NCI-H345 treated with DMSO at 0.1 percent for 48 hours (cell line): ENCODE measurements at regions not wholly inside any gene's neighbourhood (a gene's known extent, or its start where the extent isn't known, plus 50 kb on each side); places are given as distances from the start of the nearest gene placed in this dataset.
"Not testable (repeated sequence)": the region's sequence is repeated elsewhere in the genome, so short reads cannot be mapped to it uniquely, and the experiment has no call there.

Experiments used
- DNase-seq: peaks from one replicate; lab custom pipeline; 2025; ENCODE audit not compliant: unreplicated experiment; lab: John Stamatoyannopoulos, UW

DNA sequence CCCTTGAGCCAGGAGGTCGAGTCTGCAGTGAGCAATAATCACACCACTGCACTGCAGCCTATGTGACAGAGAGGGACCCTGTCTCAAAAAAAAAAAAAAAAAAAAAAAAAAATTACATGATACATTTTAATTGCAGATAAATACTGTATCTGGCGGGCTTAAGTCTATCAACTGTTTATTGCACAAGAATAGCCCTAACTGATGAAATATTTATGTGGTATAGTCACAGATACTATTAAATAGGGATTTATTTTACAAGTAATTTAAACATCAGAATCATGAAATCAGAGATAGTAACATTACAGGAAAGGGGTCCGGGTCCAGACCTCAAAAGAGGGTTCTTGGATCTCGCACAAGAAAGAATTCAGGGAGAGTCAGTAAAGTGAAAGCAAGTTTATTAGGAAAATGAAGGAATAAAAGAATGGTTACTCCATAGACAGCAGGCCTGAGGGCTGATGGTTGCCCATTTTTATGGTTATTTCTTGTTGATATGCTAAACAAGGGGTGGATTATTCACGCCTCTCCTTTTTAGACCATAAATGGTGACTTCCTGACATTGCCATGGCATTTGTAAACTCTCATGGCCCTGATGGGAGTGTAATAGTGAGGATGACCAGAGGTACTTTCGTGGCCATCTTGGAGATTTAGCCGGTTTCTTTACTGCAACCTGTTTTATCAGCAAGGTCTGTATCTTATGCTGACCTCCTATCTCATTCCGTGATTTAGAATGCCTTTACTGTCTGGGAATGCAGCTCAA, 166.6 kb downstream of the PMAIP1 start:
- no peak for DNase-seq

DNA sequence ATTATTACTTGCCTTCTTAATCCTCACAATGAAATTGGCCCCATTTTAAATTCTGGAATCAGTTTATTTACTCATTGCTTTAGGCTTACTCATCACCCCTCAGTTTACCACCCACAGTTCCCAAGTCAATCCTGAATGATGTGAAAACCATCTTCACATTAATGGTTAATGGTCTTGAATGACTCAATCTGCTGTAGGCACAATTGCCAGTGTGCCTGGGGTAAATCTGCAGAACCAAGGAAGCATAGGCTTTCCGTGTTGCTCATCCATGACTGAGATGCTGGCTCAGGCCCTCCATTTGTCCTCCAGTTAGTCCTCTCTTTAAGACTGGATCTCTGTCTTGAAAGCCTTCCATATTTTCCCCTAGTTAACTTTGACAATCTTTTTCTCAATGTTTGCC, 164.5 kb downstream of the PMAIP1 start:
- DNase-seq: no peak

DNA sequence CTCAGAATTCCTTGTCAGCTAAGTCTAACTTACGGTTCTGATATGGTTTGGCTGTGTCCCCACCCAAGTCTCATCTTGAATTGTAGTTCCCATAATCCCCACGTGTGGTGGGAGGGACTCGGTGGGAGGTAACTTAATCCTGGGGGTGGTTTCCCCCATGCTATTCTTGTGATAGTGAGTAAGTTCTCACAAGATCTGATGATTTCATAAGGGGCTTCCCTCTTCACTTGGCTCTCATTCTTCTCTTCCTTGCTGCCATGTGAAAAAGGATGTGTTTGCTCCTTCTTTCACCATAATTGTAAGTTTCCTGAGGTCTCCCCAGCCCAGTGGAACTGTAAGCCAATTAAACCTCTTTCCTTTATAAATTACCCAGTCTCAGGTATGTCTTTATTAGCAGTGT, 163.0 kb downstream of the PMAIP1 start:
- not testable (repeated sequence) for DNase-seq

DNA sequence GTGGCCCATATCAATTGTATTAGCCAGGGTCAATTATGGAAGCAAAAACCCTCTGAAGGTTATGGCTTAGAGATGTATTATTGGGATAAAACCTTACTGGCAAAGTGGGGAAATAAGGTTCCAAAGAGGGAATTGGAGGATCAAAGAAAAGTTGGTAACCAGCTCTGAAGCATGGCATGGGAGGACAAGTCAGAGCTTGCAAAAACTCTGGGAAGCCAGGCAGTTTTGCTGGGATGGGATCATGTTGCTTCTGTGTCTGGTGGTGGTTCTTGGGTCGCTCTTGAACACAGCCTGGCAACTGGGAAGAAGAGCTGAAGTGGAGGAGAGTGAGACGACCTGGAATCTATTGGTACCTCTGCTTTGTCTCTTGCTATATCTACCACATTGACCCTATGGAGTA, 162.6 kb downstream of the PMAIP1 start:
- no peak for DNase-seq

DNA sequence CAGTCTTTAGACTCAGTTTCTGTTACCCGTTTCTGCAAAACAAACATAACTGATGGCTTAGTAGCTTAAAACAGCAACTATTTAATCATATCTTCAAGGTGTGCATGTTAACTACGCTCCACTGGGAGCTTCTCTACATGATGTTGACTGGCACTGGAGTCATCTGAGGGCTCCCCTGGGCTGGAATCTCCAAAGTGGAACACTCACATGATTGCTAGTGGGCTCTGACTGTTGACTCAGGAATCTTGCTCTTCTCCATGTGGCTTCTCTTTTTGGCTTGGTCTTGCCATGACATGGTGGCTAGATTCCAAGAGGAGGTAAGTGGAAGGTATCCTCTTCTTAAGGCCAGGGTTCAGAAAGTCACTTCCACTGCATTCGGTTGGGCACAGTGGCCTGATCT, 160.8 kb downstream of the PMAIP1 start:
- no peak for DNase-seq

- no peak for DNase-seq
Measured at GRCh38 chr18:60060026-60060425, 160.2 kb downstream of the PMAIP1 start.

DNA sequence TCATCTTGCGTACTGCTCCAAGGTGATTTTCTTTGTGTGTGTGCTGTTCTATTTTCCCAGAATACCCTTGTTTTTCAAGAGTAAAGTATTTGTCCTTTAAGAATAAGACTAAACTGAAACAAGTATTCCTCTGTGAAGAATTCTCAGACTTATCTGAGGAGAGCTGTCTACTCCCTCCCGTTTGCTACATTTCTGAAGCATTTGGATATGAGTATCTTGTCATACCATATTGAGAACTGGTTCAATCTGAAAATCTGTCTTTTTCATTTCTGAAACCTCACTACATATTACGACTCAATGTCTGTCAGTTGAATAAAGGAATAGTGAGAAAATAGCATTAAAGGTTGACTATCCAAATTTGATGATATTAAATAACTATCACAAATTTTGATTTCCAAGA, 159.4 kb downstream of the PMAIP1 start:
- DNase-seq: no peak

- DNase-seq: no peak
Measured at GRCh38 chr18:60053747-60054304, 154.0 kb downstream of the PMAIP1 start.

DNA sequence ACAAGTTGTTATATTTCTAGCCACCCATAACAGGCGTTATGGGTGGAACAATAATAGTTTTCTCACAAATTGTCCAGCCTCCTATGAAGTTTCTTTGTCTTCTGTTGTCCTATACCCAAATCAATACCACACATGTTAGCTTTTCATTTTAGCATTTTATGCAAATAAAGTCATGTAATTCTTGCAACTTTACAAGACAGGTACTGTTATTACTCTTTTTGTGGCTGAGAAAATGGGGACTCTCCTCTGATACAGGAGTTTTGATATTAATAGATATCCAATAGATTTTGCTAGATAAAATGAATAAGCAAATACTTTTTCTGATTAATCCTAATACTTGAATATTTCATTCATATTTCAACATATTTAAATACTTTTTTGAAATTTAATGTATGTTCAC, 151.0 kb downstream of the PMAIP1 start:
- no peak for DNase-seq

GRCh38 chr18:60049172-60049571, 149.4 kb downstream of the PMAIP1 start:
- no peak for DNase-seq

DNA sequence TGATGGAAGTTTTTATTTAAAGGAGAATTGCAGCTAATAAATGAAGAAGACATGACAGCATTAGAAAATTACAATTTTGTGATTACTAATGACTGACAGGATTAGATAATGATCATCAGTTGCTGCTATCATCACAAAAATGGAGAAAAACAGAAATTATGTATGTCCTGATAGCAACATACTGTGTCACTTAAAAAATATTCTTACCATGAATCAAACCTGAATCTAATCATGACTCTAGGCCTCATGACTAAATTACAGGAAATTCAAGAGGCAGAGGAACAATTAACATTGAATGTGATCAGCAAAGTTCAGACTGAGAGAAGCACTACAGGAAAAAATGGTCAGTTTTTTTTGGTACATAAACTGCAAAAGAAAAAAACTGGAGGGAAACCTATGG, 147.8 kb downstream of the PMAIP1 start:
- no peak for DNase-seq

DNA sequence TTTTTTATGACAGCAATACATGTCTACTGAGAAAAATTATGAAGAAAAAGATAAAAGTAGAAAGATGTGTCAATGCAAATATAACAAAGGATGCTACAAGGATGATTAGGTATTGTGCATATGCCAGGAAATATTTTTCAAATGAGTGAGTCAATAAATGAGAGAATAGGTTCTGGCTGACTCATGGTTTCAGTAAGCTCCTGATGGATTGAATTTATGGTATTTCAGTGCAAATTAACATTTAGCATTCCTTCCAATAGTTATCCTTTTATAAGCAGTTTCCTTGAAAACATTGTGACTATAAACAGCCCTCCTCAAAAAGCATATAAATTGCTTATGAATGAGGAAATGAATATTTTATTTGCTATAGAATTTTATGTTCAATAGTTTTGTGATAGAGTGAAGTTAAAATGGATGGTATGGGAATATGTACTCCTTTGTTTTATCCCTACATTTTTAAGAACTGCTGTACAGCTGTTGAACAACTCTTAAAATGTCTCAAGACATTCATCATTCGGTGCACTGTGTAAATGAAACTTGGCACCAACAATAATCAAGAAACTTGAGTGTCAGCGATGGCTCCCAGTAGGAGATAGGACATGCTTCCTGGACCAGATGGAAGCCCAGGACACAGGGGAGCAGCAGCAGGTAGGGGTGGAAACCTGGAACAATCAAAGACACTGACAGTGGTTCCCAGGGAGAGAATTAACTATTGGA, 144.7 kb downstream of the PMAIP1 start:
- DNase-seq: no peak

- no peak for DNase-seq
Measured at GRCh38 chr18:60040971-60041370, 141.2 kb downstream of the PMAIP1 start.

DNA sequence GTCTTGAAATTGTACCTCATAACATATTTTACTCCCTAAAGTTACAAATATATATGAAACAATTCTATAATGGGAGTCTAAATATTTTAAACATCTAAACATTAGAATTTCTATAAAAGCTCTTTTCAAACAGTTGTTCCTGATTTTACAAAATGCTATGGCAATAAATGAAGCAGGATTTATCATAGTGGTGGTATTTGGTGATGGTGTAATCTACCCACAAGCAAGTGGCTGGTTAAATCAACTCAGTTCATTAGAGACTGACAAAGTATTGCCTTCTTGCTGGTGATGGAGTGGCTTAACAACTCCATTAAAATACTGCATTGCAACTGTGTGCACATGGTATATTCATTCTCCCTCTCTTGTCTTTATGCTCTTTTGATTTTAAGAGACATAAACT, 138.9 kb downstream of the PMAIP1 start:
- DNase-seq: no peak

- DNase-seq: no peak
Measured at GRCh38 chr18:60027397-60027796, 127.6 kb downstream of the PMAIP1 start.

- DNase-seq: no peak
Measured at GRCh38 chr18:60024857-60025256, 125.1 kb downstream of the PMAIP1 start.

DNA sequence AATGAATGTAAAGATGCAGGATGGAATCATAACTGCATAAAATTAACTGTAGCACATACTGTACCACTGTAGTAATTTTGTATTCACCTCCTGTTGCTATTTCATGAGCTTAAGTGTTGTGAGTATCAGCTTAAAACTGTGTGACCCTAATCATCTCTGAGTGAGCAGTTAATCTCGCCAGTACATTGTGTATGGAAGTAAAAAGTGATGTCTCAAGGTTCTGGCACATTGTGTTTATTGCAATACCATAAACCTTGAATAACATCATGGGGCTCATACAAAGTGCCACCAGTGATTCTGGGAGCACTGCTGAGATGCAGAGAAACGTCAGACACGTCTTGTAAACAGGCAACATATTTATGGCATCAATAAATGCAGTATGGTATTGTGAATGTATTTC, 124.5 kb downstream of the PMAIP1 start:
- DNase-seq: no peak

DNA sequence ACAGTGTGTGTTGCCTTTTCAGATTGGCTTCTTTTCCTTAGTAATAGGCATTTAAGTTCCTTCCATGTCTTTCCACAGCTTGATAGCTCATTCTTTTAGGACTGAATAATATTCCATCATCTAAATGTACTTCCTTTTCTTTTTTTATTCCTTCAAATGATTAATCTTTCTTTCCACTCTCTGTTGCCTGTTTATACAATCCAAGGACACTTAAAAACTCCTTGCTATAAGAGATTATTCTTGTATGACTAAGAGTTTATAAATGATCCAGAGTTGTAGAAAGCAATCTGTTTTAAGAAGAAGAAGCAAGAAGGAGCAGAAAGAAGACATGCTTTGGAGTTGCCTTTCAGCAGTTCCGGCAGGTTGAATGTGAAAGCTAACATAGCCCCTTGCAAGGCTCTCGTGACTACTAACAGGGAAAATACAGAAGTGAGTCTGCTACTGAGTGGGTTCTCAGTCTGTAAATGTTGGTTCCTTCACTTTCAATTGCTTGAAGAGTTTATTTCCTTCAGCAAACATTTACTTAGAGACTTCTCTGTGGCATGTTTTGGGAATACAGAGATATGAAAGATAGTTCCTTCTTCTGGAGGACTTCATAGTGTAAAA, 123.0 kb downstream of the PMAIP1 start:
- DNase-seq: no peak

- DNase-seq: no peak
Measured at GRCh38 chr18:60021556-60021955, 121.8 kb downstream of the PMAIP1 start.

GRCh38 chr18:60020107-60020925, 120.5 kb downstream of the PMAIP1 start:
- no peak for DNase-seq

DNA sequence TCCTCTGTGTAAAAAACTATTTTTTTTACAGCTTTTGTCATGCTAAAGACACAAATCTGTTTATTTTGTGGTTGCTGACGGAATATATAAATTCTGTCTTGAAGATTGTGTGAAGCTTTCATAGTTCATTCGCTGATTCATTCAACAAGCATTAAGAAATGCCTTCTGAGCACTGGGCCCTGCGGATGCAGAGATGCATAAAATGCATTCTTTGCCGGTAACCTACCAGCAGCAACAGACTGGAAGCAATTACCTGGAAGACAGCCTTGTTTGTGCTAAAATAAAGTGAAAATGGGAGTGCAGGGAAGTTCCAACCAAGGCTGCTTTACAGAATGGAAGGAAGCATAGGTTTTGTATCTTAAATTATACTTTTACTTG, 119.7 kb downstream of the PMAIP1 start:
- no peak for DNase-seq
